COLO829 (cell line): ENCODE measurements at regions not wholly inside any gene's neighbourhood (a gene's known extent, or its start where the extent isn't known, plus 50 kb on each side); places are given as distances from the start of the nearest gene placed in this dataset.

ENCODE experiments used
- DNase-seq: peaks from one replicate; pipeline ENCODE4 v3.0.0; 2012; ENCODE audit warnings: low spot score

DNA sequence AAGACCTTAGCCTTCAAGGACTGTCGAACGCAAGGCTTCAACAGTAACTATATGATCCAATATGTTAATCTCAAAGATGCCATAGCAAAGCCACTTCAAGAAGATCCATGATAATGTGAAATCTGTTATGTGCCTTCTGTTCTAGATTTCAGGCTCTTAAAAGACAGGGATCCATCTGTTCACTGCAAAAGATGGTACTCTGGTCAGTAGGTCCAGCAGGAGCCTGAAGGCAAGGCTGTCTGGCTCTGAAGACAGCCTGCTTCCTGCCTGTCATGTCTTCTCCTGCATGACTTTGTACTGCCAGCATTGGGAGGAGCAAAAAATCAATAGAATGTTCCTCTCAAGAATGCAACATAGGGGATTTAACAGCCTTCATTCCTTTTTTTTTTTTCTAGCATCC is 270.8 kb upstream of the PARD3B start:
- DNase-seq, result no peak

DNA sequence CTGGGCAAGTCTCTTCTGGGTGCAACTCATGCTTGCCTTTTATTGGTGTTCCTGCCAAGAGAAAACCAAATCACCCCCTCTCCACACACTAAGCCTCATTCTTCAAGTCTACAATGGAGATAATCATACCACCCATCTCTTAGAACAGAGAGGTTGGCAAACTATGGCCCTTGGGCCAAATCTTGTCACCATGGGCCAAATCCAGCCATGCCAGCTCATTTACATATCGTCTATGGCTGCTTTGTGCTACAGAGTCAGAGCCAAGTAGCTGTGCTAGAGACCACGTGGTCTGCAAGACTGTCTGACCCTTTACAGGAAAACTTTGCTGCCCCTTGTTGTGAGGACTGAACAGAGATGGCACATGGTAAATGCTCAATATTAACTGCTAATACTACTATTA is 270.3 kb upstream of the PARD3B start:
- no peak for DNase-seq

DNA sequence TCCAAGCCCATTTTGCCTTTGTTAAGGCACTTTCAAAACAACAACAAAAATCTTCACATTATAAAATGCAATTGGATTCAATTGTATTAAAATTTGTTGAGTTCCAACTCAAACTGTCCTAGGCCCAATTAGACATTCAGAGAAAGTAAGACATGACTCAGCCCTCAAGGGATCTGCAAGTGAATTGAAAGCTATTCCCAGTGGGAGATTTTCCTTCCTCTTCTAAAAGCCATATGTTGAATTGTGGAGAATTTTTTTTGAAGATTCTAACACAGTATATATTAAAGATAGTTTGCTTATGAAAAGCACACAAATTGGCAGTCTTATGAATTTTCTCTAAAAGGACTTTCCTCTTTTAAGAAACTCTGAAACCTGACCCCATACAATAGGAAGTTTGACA is 268.0 kb upstream of the PARD3B start:
- no peak for DNase-seq

DNA sequence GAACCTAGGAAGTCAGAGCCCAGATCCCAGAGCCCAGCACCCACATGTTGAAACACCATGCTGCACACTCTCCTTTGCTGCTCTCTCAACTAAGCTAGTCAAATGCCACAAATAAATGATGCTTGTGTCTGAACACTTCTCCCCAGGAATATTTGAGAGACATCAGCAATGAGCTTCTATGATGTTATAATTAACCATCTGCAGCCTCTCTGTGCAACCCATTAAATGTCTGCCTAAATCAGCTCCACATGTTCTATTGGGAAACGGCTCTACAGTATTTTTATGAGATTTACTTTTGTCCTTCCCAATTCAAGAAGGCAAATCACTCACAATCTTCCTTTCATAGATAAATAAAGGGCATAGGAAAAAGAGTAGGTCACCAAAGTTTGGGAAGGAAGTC is 266.8 kb upstream of the PARD3B start:
- no peak for DNase-seq

DNA sequence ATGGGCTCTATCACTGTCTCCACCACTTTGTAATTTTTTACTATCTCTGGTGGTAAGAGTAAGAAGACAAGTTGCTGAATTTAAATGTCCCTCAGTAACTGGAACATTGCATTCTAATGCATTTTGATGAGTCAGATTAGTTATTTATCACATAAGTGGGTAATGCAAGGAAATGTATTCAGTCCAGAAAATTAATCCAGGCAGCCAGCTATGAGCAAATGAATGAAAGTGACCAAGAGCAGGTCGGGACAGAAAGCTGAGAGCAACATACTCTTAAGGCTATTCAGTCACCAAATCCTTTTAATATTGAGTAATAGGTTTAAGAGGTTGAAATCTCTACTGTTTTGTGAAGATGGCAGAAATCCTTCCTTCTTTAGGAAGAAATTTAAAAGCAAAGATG is 265.5 kb upstream of the PARD3B start:
- no peak for DNase-seq

DNA sequence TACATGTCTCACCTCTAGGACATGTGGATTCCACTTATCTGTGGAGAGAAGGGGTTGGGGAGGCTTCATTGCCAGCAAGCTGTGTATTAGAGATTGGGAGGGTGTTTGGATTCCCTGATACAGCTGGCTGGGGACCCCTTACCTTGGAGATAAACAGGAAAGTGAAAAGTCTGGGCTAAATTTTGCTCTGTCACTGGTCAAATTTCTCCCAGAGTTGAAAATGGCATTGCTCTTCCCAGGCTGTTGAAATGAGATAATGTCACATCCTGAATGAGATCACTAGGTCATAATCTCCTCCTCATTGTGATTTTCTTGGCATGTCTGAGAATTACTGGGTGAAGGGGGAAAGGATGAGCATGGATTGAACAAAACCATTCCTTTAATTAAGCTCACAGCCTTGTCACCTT is 265.0 kb upstream of the PARD3B start:
- DNase-seq, result no peak

DNA sequence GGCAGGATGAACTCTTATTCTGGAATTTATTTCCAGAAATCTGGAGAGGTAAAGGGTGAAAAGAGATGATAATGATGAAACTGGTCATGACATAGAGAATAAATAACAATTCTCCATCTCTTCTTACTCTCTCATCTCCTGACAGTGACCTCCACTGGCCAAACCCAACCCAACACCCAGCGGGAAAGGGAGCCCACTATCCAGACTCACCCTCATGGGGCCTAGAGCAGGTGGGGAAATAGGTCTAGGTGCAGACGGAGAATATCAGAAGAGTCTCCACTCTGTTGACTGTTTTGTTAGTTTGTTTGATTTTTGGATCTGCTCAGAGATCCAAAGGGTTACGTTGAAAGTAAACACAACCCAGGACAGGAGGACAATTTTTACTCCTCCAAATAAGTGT is 263.2 kb upstream of the PARD3B start:
- DNase-seq, result no peak

DNA sequence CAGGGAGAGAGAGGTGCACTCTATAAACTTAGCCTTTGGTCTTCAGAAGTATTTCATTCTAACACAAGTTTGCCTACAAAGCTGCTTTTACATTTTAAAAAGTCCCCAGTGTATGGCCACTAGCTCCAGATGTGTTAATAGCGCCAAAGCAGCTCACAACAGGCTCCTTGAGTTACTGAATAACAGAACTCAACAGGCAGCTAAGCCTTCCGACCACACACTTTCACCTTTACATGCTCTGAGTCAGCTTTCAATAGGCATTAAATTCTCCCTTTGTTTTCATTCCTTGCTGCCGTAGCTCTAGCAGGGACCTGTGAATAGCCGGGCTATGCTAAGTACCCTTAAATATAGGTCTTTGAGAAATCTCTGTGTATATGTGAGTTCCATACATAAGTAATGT is 262.8 kb upstream of the PARD3B start:
- peak; percentile 8 for DNase-seq

DNA sequence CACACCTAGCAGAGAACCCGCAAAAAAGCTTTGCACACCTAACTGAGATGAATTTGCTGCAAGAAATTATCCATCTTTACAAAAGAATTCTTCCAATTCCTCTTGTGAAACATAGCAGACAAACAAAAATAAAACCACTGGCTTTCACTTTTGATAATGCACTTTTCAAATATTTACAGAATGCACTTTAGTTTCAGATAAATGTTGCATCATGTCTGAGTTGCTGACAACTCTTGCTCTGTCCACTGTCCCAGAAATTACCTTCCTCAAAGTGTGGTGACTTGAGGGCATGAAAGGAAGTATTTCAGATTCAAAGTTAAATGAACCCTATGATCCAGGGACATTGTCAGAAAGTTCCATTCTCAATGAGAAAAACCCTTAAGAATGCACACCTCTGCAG is 256.2 kb upstream of the PARD3B start:
- no peak for DNase-seq

DNA sequence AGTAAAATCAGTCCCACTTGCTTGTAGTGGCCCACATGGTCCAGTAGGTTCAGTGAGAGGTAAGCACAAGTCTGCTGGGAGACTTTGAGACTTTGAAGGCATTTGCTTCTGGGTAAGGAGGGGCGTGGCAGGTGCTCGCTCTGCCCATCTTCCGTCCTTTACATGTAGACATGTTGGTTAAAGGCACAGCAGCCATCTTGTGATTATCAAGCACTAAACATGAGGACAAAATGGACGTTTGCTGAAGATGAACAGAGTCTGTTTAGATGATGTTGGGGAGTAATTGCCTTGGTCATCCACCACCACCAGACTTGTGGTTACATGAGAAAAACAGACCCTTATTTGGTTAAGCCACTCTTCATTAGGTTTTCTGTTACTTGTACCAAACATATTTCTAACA is 252.8 kb upstream of the PARD3B start:
- DNase-seq, result no peak

DNA sequence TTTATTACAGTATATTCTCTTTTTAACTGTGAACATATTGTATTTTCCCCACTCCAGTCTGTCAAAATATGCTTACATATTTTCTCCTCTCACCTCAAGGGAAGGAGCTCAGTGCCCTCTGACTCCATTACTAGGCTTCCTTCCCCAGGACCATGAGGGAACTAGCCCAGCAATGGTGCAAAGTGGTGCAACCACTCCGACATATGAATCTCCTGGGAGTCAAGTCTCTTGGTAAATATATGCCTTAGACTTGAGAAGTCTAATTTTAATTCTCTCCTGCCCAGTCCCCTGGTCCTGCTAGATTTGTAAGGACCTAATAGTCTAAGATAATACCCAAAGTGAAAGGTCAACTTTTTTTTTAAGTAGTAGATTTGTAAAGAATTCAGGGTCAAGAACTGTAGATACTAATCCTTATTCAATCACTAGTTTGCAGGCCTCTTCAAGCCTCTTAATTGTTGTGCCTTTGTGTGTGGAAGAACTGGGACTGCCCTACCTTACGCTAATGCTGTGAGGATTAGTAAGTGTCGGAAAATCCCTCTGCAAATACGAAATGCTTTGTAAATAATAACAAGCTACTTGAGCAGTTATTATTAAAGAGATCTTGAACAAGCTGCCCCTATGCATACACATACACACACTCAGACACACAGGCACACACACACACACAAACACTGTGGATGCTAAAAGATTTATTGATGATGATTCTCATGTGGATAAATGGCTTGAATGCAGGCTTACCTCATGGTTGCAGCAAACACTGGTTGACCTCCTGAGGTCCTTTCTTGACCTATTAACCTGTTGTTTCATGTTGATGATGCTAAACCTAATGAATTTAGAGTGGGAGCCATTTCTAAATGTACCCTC is 251.2 kb upstream of the PARD3B start:
- no peak for DNase-seq

DNA sequence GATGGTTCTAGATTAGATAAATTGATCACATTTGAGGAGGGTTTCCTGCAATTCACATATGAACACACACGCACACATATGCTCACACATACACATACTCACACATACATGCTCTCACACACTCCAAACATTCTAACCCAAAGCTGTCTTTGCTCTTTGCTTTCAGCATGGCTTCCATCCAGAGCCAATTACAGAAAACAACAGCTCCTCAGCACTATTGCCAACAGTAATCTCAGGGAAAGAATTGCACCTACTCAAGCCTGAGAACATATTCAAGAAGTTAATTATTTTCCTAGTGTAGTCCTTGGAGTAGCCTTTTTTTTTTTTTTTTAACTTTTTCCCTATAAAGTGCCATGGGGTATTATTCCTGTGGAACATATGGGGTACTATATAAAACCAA is 246.9 kb upstream of the PARD3B start:
- DNase-seq, result no peak

DNA sequence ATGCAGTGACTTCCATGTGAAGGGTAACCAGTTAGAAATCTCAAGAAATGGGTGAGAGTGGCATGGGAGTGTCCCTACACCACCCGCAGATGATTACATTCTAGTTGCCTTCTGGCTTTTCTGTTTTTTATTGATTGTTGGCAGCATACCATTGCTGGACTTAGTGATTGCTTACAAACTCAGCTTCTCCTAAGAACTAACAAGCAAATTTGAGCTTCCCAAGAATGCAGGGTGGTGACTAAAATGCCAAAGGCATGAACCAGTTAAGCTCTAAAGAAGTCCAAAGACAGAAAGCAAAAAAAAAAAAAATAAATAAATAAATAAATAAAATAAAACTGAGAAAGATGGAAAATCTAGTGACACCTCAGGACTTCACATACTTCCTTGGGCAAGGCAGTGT is 245.5 kb upstream of the PARD3B start:
- DNase-seq, result no peak

DNA sequence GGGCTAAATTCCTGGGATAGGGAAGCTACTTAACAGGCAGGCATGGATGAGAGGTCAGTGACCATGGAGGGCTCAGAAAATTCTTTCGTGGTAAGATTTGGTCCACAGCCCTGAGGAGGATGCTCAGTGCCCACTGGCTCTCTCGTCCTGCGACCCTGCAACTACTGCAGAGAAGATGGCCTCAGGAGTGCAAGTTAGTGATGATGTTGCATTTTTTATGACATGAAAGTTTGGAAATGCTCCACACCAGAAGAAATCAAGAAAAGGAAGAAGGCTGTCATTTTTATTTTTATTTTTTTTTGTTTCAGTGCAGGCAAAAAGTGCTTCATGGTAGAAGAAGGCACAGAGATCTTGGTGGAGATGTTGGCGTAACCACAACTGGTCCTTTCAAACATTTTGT is 238.6 kb upstream of the PARD3B start:
- DNase-seq, result no peak

DNA sequence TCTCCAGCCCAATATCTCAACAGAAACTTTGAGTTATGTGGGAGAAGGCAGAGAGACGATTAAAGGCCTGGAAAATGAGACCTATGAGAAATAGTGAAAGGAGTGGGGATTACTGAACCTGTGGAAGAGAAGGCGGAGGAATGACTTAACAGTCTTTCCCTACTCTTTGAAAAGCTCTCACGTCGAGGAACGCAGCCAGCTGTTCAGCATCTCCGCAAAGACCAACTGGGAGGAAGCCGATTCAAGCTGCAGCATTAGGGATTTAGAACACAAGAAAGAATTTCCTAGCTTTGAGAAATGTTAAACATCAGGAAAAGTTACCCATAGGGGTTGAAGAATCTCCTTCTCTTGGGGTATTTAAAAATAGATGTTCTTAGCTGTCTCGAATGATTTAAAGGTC is 233.2 kb upstream of the PARD3B start:
- DNase-seq, result no peak

DNA sequence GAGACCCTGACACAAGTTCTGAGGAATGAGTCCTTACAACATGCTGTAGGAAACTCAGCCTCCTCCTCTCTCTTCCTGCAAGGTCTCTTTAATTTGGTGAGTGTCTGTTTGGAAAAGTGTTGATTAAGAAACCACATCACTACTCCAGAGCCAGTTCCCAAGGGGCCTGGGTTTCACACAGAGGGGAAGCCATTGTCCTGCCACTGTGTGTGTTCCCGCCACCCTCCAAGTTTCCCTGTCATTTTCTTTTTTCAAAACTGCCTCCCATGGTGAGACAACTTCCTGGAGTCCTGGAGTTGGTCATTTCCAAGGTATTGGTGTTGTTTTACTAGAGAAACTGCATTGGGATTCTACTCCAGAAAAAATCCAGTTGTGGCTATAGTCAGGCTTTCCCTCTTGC is 232.0 kb upstream of the PARD3B start:
- no peak for DNase-seq

DNA sequence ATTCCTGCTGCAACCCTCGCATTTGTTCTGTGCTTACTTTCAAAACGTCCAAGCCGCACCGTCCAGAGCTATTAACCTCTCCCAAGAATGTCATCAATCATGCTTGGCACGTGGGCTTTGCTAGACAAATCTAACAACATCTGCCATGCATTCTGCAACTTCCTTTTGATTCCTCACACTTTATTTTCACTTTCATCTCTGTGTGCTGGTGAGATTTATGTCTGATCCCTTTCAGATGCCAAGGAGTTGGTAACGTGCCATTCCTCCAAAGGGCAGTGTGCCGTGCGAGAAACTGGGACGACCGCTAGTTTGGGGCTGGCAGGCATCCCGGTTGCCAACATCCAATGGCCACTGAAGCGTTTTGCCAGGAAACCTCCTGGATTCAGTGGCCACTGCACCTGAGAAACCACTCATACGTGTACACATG is 230.0 kb upstream of the PARD3B start:
- no peak for DNase-seq

DNA sequence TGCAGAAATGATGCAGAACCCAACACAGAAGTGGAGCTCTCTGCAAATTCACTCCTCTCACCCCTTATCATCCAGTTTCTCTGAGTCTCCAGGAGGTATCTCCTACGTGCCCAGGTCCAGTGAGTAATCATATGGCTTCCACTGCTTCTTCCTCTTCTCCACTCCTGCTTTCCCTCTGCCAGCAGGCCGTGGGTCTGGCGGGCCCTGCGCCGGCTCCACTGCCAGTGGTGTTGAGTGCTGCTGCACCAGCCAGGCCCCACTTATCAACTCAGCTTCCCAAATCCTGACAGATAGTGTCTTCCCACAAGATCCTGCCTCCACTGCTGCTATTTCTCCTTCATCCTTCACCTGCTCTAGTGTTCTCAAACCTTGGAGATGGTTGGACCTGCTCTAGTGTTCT is 227.6 kb upstream of the PARD3B start:
- no peak for DNase-seq

DNA sequence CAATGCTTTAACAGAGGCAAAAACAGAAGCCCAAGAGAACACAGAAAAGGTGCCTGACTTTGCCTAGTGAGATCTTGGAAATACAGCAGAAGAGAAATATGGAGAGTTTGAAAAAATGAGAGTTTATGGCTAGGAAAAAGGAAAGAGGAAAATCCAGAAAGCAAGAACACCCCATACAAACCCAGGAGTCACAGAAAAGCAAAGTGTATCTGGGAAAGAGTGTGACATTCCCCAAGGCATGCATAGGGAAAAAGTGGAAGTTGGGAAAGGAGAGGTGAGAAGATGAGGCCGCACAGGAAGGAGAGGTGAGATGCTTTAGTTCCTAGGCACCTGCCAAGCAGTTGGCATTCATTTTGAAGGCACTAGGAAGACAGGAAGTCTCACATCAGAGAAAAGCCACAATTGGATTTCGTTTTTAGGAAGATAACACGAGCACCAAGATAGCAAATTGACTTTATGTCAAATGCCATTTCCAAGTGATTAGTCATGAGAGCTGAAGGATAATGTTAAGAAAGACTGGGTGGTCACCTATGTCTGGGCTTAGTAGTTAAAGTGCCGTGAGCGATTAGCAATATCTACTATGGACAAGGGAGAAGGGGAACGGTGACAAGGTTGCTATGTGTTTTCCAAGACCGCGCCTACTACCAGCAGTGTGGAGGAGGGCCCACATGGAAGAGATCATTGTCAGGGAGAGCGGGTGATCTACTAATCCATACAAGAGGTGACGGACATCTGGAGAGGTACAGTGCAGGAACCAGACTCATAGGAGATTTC is 224.1 kb upstream of the PARD3B start:
- DNase-seq, result no peak

DNA sequence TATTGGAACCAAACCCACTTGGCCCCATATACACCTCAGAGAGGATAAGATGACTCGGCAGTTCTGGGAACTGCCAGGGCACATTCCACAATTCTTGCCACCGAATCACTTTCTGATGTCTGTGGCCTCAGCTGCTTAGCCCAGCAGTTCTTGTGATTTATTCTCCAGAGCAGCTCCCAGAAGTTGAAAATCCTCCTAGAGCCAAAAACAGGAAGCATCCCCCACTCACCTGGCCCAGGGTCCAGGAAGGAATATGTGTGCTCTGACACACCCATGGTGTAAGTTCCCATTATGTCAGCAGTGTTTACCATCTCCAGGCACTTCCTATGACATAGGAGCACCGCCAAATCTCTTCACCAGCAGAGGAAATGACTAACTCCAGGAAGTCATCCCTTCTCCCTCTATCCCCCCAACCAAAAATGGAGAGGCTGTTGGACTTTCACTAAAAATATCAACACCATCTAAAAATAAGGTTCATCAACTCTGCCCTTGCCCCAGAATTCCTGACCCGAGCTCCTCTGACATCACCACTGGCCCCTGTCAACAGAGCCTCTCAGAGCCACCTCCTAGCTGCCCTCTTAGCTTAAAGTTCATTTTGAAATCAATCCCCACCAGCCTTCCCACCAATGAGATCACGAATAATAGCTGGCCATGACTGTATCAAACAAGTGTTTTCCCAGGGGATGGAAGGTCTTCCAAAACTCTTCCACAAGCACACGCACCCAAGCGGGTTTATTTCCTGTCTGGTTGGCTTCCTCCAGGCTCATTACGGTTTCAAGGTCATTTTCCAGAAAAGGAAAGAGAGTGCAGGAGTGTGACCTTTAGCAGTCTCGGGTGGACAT is 223.1 kb upstream of the PARD3B start:
- no peak for DNase-seq

DNA sequence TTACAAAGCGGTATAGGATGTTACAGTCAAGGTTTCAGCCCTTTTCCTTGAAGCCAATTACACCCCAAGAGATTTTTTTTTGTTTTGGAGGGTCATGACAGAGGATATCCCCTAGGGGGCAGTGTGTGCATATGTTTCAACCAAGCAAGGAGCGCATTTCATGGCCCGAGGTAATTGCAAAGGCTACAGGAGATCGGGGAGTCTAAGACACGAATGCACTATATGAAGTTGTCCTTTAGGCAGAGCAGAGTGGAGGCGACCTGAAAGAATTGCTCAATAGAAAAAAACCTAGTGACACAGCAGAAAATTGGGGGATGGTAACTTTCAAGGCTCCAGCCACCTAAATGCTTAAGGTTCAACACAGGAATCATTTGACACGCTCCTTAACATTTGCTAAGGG is 219.8 kb upstream of the PARD3B start:
- DNase-seq, result peak; percentile 54

DNA sequence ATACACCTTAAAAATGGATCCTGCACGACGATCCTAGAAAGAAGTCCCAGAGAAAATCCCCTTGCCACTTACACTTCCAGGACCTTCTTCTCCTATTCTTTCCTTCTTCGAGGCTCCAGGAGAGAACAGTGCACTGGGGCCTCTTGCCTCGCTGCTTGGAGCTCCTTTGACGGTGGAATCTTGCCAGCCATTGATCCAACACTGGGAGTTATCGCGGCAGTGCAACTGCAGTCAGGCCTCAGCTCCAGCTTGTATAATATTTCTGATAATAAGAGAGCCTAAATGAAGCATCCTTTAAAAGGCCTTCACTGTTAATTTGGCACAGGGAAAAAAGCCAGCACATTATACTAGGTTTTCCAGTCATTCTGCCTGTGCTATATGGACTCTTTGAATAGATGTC is 216.9 kb upstream of the PARD3B start:
- DNase-seq, result no peak

DNA sequence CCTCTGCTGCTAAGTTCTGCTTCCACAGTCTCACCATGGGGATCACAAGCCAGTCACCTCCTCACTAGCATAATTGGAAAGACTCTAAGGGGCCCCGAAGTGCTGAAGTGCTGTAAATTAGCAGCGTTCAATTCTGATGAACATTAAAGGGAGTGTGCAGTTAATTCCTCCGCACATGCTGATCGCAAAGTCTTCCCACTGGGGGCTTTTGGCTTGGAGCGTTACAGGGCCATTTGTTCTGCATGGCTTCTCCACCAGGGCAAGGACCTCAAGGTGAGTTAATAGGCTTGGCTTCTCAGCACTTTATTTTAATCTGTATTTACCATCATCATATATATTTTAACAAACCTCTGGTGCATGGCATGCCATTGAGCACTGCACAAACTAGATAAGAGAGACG is 216.3 kb upstream of the PARD3B start:
- DNase-seq, result no peak
